ENCODE measurements at regions not wholly inside any gene's neighbourhood (a gene's known extent, or its start where the extent isn't known, plus 50 kb on each side); places are given as distances from the start of the nearest gene placed in this dataset.

GRCh38 chr2:75367401-75367800, 168.1 kb upstream of the TACR1 start:
- H3K4me1 Mint-ChIP-seq = no peaks in the 10 kb centered on the region
- DNase-seq (no peak), ATAC-seq (ENCODE audit: low read depth) (no peak)
- no peak overlapping the region for H3K27ac Mint-ChIP-seq
- POLR2A ChIA-PET = no interaction called here
- H3K27me3 Mint-ChIP-seq = no peaks in the 10 kb centered on the region
- peaks cover 14% of the 10 kb centered on the region for H3K9me3 Mint-ChIP-seq
- no peak overlapping the region for H3K4me3 Mint-ChIP-seq
- H3K36me3 Mint-ChIP-seq = no peaks in the 10 kb centered on the region

- Mint-ChIP-seq H3K27ac (no peak overlapping the region), H3K36me3 (no peaks in the 10 kb centered on the region), H3K27me3 (no peaks in the 10 kb centered on the region), H3K9me3 (peaks cover 12% of the 10 kb centered on the region), H3K4me1 (no peaks in the 10 kb centered on the region), H3K4me3 (no peak overlapping the region)
- DNase-seq (no peak), ATAC-seq (ENCODE audit: low read depth) (no peak)
- POLR2A ChIA-PET = no interaction called here
Measured at GRCh38 chr2:75361486-75361885, 162.2 kb upstream of the TACR1 start.

DNA sequence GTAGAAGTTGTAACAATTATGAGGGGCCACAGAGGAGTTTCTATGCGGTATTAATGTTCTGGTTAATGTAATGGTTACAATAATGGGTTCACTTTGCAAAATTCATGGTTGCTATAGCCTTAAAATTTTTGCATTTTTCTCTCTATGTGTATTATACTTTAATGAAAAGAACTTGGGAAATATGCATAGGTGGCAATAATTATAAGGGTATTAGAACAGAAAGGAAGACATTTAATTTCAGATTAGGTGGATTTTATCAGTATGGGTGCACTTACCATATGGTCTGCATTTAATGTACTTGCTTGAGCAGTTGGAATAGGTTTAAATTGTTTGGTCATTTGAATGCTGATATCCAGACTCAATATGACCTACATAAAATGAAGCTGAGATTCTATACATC, 161.6 kb upstream of the TACR1 start:
- ATAC-seq (ENCODE audit: low read depth) (no peak), DNase-seq (no peak)
- Mint-ChIP-seq H3K9me3 (peaks cover 10% of the 10 kb centered on the region), H3K4me3 (no peak overlapping the region), H3K27ac (no peak overlapping the region), H3K4me1 (no peaks in the 10 kb centered on the region), H3K36me3 (no peaks in the 10 kb centered on the region), H3K27me3 (no peaks in the 10 kb centered on the region)
- POLR2A ChIA-PET = no interaction called here

DNA sequence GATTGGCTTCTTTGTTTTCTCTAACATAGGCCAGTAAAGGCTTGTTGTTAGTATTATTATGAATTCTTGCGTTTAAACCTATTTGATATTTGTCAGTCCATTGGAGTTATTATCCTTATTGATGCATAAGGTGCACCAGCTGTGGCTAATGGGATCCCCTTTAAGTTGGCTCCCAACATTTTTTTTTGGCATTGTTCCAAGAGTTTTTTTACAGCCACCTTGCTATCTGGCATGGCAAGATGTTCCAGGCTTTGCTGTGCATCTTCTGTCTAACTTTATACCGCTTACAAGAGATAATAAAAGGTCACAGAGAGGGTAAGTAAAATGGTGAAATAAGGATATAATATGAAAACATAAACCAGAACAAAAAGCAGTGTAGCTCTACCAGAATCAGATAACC, 157.5 kb upstream of the TACR1 start:
- no peak overlapping the region for H3K27ac Mint-ChIP-seq
- ATAC-seq (ENCODE audit: low read depth) (no peak), DNase-seq (no peak)
- peaks cover 6% of the 10 kb centered on the region for H3K9me3 Mint-ChIP-seq
- H3K4me1 Mint-ChIP-seq = no peaks in the 10 kb centered on the region
- H3K27me3 Mint-ChIP-seq = no peaks in the 10 kb centered on the region
- H3K4me3 Mint-ChIP-seq = no peak overlapping the region
- POLR2A ChIA-PET = no interaction called here
- H3K36me3 Mint-ChIP-seq = no peaks in the 10 kb centered on the region

- H3K27me3 Mint-ChIP-seq = no peaks in the 10 kb centered on the region
- H3K4me1 Mint-ChIP-seq = no peaks in the 10 kb centered on the region
- DNase-seq (no peak), ATAC-seq (ENCODE audit: low read depth) (no peak)
- no peak overlapping the region for H3K27ac Mint-ChIP-seq
- H3K36me3 Mint-ChIP-seq = no peaks in the 10 kb centered on the region
- POLR2A ChIA-PET = no interaction called here
- peaks cover 8% of the 10 kb centered on the region for H3K9me3 Mint-ChIP-seq
- no peak overlapping the region for H3K4me3 Mint-ChIP-seq
Measured at GRCh38 chr2:75353131-75353530, 153.8 kb upstream of the TACR1 start.

- Mint-ChIP-seq H3K4me3 (no peak overlapping the region), H3K4me1 (no peaks in the 10 kb centered on the region), H3K27me3 (no peaks in the 10 kb centered on the region), H3K27ac (no peak overlapping the region), H3K36me3 (no peaks in the 10 kb centered on the region), H3K9me3 (peaks cover 4% of the 10 kb centered on the region)
- DNase-seq = no peak
- POLR2A ChIA-PET = no interaction called here
- no peak for ATAC-seq (ENCODE audit: low read depth)
Measured at GRCh38 chr2:75348307-75348706, 149.0 kb upstream of the TACR1 start.

- DNase-seq (no peak), ATAC-seq (ENCODE audit: low read depth) (no peak)
- H3K27me3 Mint-ChIP-seq = no peaks in the 10 kb centered on the region
- H3K4me3 Mint-ChIP-seq = no peak overlapping the region
- POLR2A ChIA-PET = interaction anchor here (0.5 kb wide), 1 partner anchor 570 kb away, joined by 3 read pairs; no protein-coding TSS in a partner anchor
- no peaks in the 10 kb centered on the region for H3K9me3 Mint-ChIP-seq
- no peak overlapping the region for H3K27ac Mint-ChIP-seq
- H3K36me3 Mint-ChIP-seq = no peaks in the 10 kb centered on the region
- H3K4me1 Mint-ChIP-seq = no peaks in the 10 kb centered on the region
Measured at GRCh38 chr2:75344146-75344545, 144.8 kb upstream of the TACR1 start.

- Mint-ChIP-seq H3K4me3 (no peak overlapping the region), H3K9me3 (no peaks in the 10 kb centered on the region), H3K36me3 (no peaks in the 10 kb centered on the region), H3K27me3 (no peaks in the 10 kb centered on the region), H3K4me1 (no peaks in the 10 kb centered on the region), H3K27ac (no peak overlapping the region)
- POLR2A ChIA-PET = no interaction called here
- ATAC-seq (ENCODE audit: low read depth) (no peak), DNase-seq (no peak)
Measured at GRCh38 chr2:75342504-75343175, 143.3 kb upstream of the TACR1 start.

GRCh38 chr2:75340560-75340959, 141.2 kb upstream of the TACR1 start:
- POLR2A ChIA-PET = no interaction called here
- Mint-ChIP-seq H3K4me3 (no peak overlapping the region), H3K4me1 (no peaks in the 10 kb centered on the region), H3K27me3 (no peaks in the 10 kb centered on the region), H3K27ac (no peak overlapping the region), H3K9me3 (no peaks in the 10 kb centered on the region), H3K36me3 (no peaks in the 10 kb centered on the region)
- DNase-seq (no peak), ATAC-seq (ENCODE audit: low read depth) (no peak)

DNA sequence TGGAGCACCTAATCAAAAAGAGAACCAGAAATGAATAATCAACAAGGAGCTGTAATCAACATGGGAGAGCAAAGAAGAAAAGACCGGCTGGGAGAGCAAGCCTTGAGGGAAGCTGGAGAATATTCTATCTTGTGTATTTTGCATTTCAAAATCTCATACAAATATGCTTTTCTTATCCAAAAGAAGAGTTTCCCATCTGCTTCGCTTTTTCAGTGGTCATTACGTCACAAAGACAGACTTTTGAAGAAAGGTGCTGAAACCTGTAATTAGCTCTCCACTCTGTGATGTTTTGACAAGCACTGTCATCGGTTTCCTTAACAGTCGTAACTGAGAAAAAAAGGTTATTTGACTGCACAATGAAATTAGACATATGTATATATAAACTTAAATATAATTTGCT, 139.1 kb upstream of the TACR1 start:
- DNase-seq (no peak), ATAC-seq (ENCODE audit: low read depth) (no peak)
- POLR2A ChIA-PET = no interaction called here
- no peaks in the 10 kb centered on the region for H3K27me3 Mint-ChIP-seq
- H3K4me3 Mint-ChIP-seq = no peak overlapping the region
- H3K4me1 Mint-ChIP-seq = no peaks in the 10 kb centered on the region
- no peak overlapping the region for H3K27ac Mint-ChIP-seq
- H3K9me3 Mint-ChIP-seq = no peaks in the 10 kb centered on the region
- no peaks in the 10 kb centered on the region for H3K36me3 Mint-ChIP-seq

DNA sequence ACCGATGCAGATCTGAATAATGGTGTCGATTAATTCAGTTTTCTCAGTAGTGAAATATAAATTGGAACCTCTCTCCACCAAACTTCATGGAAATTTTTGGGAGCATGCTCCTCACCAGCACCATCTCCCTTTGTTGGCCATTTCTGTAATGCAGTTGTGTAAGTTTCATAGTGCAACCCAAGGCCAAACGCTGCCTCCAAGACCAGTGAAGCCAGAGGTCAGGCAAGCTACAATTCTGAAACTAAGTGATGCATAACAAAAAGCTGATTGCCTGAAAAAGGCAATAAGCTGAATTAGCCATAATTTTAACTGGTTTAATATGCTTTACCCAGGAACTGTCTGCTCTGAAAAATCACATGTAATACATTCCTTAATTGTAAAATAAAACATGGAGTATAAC, 138.3 kb upstream of the TACR1 start:
- DNase-seq (no peak), ATAC-seq (ENCODE audit: low read depth) (no peak)
- no peak overlapping the region for H3K27ac Mint-ChIP-seq
- no peaks in the 10 kb centered on the region for H3K36me3 Mint-ChIP-seq
- no peaks in the 10 kb centered on the region for H3K27me3 Mint-ChIP-seq
- H3K4me3 Mint-ChIP-seq = no peak overlapping the region
- no peaks in the 10 kb centered on the region for H3K4me1 Mint-ChIP-seq
- POLR2A ChIA-PET = no interaction called here
- H3K9me3 Mint-ChIP-seq = no peaks in the 10 kb centered on the region

- DNase-seq = no peak
- POLR2A ChIA-PET = no interaction called here
- H3K4me3 Mint-ChIP-seq = no peak overlapping the region
- no peak overlapping the region for H3K27ac Mint-ChIP-seq
- H3K27me3 Mint-ChIP-seq = no peaks in the 10 kb centered on the region
- ATAC-seq (ENCODE audit: low read depth) = no peak
- no peaks in the 10 kb centered on the region for H3K4me1 Mint-ChIP-seq
- H3K36me3 Mint-ChIP-seq = no peaks in the 10 kb centered on the region
- no peaks in the 10 kb centered on the region for H3K9me3 Mint-ChIP-seq
Measured at GRCh38 chr2:75337016-75337415, 137.7 kb upstream of the TACR1 start.

DNA sequence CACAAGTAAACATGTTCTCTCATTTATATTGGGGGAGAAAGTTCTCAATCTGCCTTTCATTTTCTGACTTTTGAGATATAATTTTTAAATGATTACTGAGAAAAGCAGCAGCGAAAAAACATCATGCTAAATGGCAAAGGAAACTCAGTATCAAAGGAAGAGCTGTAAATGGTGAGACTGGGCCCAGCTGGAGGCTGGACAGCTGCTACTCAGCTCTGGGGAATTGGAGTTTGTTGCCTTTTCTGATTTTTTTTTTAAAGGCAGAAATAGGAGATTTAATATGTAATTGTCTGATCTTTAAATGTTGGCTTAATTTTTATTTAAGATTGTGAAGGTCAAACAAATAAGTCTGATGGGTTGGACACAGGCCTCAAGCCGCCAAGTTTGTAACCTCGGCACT, 137.1 kb upstream of the TACR1 start:
- no peaks in the 10 kb centered on the region for H3K36me3 Mint-ChIP-seq
- no peaks in the 10 kb centered on the region for H3K9me3 Mint-ChIP-seq
- DNase-seq (no peak), ATAC-seq (ENCODE audit: low read depth) (no peak)
- H3K4me3 Mint-ChIP-seq = no peak overlapping the region
- H3K27me3 Mint-ChIP-seq = no peaks in the 10 kb centered on the region
- no peaks in the 10 kb centered on the region for H3K4me1 Mint-ChIP-seq
- no peak overlapping the region for H3K27ac Mint-ChIP-seq
- POLR2A ChIA-PET = no interaction called here

- H3K27ac Mint-ChIP-seq = no peak overlapping the region
- H3K4me3 Mint-ChIP-seq = no peak overlapping the region
- H3K4me1 Mint-ChIP-seq = no peaks in the 10 kb centered on the region
- DNase-seq = no peak
- ATAC-seq (ENCODE audit: low read depth) = no peak
- no peaks in the 10 kb centered on the region for H3K9me3 Mint-ChIP-seq
- POLR2A ChIA-PET = no interaction called here
- H3K27me3 Mint-ChIP-seq = no peaks in the 10 kb centered on the region
- no peaks in the 10 kb centered on the region for H3K36me3 Mint-ChIP-seq
Measured at GRCh38 chr2:75334076-75334475, 134.8 kb upstream of the TACR1 start.

DNA sequence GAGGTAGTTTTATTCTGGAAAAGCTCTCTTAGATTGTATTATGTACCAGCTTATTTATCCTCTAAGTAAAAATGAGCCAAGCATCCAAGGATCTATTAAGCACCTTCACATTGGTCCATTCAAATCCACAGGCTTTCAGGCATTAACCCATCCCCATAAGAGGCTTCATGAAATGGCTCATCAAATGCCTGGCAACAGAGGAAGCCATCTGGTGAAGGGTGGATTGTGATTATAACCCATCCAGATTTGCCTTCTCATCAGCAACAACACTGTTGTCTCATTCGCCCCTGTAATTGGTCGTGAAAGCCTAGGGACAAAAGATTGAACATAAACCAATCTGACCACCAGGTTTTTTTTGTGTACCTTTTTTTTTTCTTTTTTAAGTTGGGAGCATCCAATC, 134.3 kb upstream of the TACR1 start:
- H3K4me3 Mint-ChIP-seq = no peak overlapping the region
- DNase-seq = no peak
- POLR2A ChIA-PET = no interaction called here
- no peaks in the 10 kb centered on the region for H3K36me3 Mint-ChIP-seq
- H3K9me3 Mint-ChIP-seq = no peaks in the 10 kb centered on the region
- no peak for ATAC-seq (ENCODE audit: low read depth)
- no peaks in the 10 kb centered on the region for H3K27me3 Mint-ChIP-seq
- H3K4me1 Mint-ChIP-seq = no peaks in the 10 kb centered on the region
- no peak overlapping the region for H3K27ac Mint-ChIP-seq

All from activated naive CD8-positive, alpha-beta T cell treated with anti-CD3 and anti-CD28 coated beads, Interleukin-2, amount 10 ng/mL, durations not matched to agents 7 days and 5 days (primary cell).